H1 (cell line): ENCODE measurements at regions not wholly inside any gene's neighbourhood (a gene's known extent, or its start where the extent isn't known, plus 50 kb on each side); places are given as distances from the start of the nearest gene placed in this dataset.

ENCODE experiments used
- CTCF ChIA-PET: fragments of 300-600 bp; sonication (Branson Sonifier 250); formaldehyde crosslinking; loops from one replicate; lab custom pipeline; 2021; ENCODE audit not compliant: partially characterized antibody; lab: Charles Lee
- POLR2A ChIA-PET: fragments of 300-600 bp; sonication (Branson Sonifier 250); formaldehyde crosslinking; loops from one replicate; lab custom pipeline; 2021; ENCODE audit warnings: inconsistent platforms; ENCODE audit not compliant: partially characterized antibody; lab: Charles Lee
- DNase-seq, 2 experiments: peaks; one replicate each; pipeline versions ENCODE4 v3.0.0 to v3.0.0-alpha.2; 2010 to 2022; ENCODE audit warnings: low spot score in 2 of 2, low read depth in 1 of 2, mixed read lengths in 1 of 2
- FAIRE-seq: peaks from 2 replicates; lab custom pipeline; 2011; peaks lifted over from hg19 to GRCh38; lab: Jason Lieb, UNC
- H2AFZ ChIP-seq: 2 replicates; pipeline ENCODE4 v1.8.1; 2012; ENCODE audit warnings: low read length, inconsistent platforms
- H2AK5ac ChIP-seq: 2 replicates; pipeline ENCODE4 v1.6.1; 2013; ENCODE audit warnings: low read depth, low read length
- H2BK120ac ChIP-seq: replicated peaks from 2 replicates; pipeline ENCODE3; 2013; ENCODE audit warnings: low read depth, low read length, inconsistent platforms
- H2BK12ac ChIP-seq: 2 replicates; pipeline ENCODE4 v1.6.1; 2013; ENCODE audit warnings: low read depth, low read length
- H2BK15ac ChIP-seq: 2 replicates; pipeline ENCODE4 v1.6.1; 2013; ENCODE audit warnings: low read length
- H2BK20ac ChIP-seq: 2 replicates; pipeline ENCODE4 v1.6.1; 2013; ENCODE audit warnings: low read length
- H2BK5ac ChIP-seq: 2 replicates; pipeline ENCODE4 v1.6.1; 2013; ENCODE audit warnings: low read depth, low read length
- H3K14ac ChIP-seq: 2 replicates; pipeline ENCODE4 v1.6.1; 2013; ENCODE audit warnings: inconsistent platforms; ENCODE audit not compliant: insufficient read length
- H3K18ac ChIP-seq: 2 replicates; pipeline ENCODE4 v1.6.1; 2013; ENCODE audit warnings: low read length; ENCODE audit errors: extremely low read depth
- H3K23ac ChIP-seq: 2 replicates; pipeline ENCODE4 v1.6.1; 2013; ENCODE audit warnings: inconsistent platforms; ENCODE audit not compliant: insufficient read length
- H3K23me2 ChIP-seq: 2 replicates; pipeline ENCODE4 v1.6.1; 2013; ENCODE audit warnings: low read depth, low read length
- H3K27ac ChIP-seq: 2 replicates; pipeline ENCODE4 v1.6.1; 2011; ENCODE audit warnings: low read depth, low read length, inconsistent platforms
- H3K27me3 ChIP-seq, 4 experiments: replicated peaks in 1 of 4; 1 replicate in 1 of 4; 2 replicates in 3 of 4; pipeline versions ENCODE4 v1.6.1 to v1.8.1; 2011 to 2013; ENCODE audit warnings: low read length in 3 of 4, mild to moderate bottlenecking in 3 of 4, inconsistent platforms in 2 of 4, mixed read lengths in 2 of 4, moderate library complexity in 1 of 4; ENCODE audit not compliant: control insufficient read depth in 3 of 4, insufficient read depth in 3 of 4; ENCODE audit errors: extremely low read depth in 1 of 4
- H3K36me3 ChIP-seq, 4 experiments: 2 replicates each; pipeline versions ENCODE4 v1.6.1 to v1.8.1; 2011 to 2013; ENCODE audit warnings: mild to moderate bottlenecking in 4 of 4, low read length in 3 of 4, moderate library complexity in 2 of 4, control low read depth in 1 of 4, inconsistent platforms in 1 of 4; ENCODE audit not compliant: insufficient read depth in 4 of 4, control insufficient read depth in 2 of 4
- H3K4ac ChIP-seq: replicated peaks from 2 replicates; pipeline ENCODE3; 2013; ENCODE audit warnings: low read length, low read depth, mixed read lengths, inconsistent platforms; ENCODE audit not compliant: insufficient read length
- H3K4me1 ChIP-seq, 4 experiments: replicated peaks in 1 of 4; 1 replicate in 1 of 4; 2 replicates in 3 of 4; pipeline versions ENCODE4 v1.6.1 to v1.8.1; 2011 to 2013; ENCODE audit warnings: low read length in 3 of 4, inconsistent platforms in 2 of 4, mixed read lengths in 1 of 4; ENCODE audit not compliant: insufficient read depth in 4 of 4, control insufficient read depth in 3 of 4
- H3K4me2 ChIP-seq, 2 experiments: 2 replicates each; pipeline versions ENCODE4 v1.6.1 to v1.8.1; 2011 to 2013; ENCODE audit warnings: low read depth in 2 of 2, low read length in 2 of 2, control low read depth in 1 of 2, inconsistent platforms in 1 of 2, mild to moderate bottlenecking in 1 of 2; ENCODE audit not compliant: insufficient read depth in 1 of 2
- H3K4me3 ChIP-seq, 4 experiments: fragments of 200-600, 300-600 bp in 1 of 4; sonication (generic), shearing (Covaris generic), sonication (Bioruptor Twin) in 1 of 4; 2 replicates each; pipeline versions ENCODE4 v1.5.1 to v1.8.1; 2011 to 2016; ENCODE audit warnings: low read length in 4 of 4, low read depth in 3 of 4, control low read depth in 2 of 4, inconsistent platforms in 2 of 4, mild to moderate bottlenecking in 2 of 4, mixed read lengths in 1 of 4, moderate library complexity in 1 of 4; ENCODE audit not compliant: insufficient read depth in 2 of 4; ENCODE audit errors: extremely low read depth in 1 of 4
- H3K56ac ChIP-seq: replicated peaks from 2 replicates; pipeline ENCODE3; 2013; ENCODE audit warnings: low read depth, mild to moderate bottlenecking, mixed read lengths, low read length, inconsistent platforms; ENCODE audit not compliant: insufficient read length
- H3K79me1 ChIP-seq: 2 replicates; pipeline ENCODE4 v1.6.1; 2013; ENCODE audit warnings: low read depth, low read length, control low read depth
- H3K79me2 ChIP-seq, 2 experiments: 2 replicates each; pipeline versions ENCODE4 v1.6.1 to v1.8.1; 2012 to 2013; ENCODE audit warnings: low read length in 2 of 2, mild to moderate bottlenecking in 2 of 2, inconsistent platforms in 1 of 2; ENCODE audit not compliant: insufficient read depth in 2 of 2, control insufficient read depth in 1 of 2
- H3K9ac ChIP-seq, 4 experiments: replicated peaks in 1 of 4; 1 replicate in 1 of 4; 2 replicates in 3 of 4; pipeline versions ENCODE4 v1.6.1 to v1.8.1; 2011 to 2013; ENCODE audit warnings: low read depth in 3 of 4, low read length in 3 of 4, control low read depth in 2 of 4, mild to moderate bottlenecking in 2 of 4, moderate library complexity in 2 of 4, inconsistent platforms in 1 of 4; ENCODE audit errors: extremely low read depth in 1 of 4
- H3K9me3 ChIP-seq, 2 experiments: 2 replicates each; pipeline versions ENCODE4 v1.6.1 to v1.8.1; 2012 to 2013; ENCODE audit warnings: mild to moderate bottlenecking in 2 of 2, moderate library complexity in 2 of 2, control low read depth in 1 of 2, inconsistent platforms in 1 of 2, low read depth in 1 of 2, low read length in 1 of 2, mixed read lengths in 1 of 2; ENCODE audit not compliant: insufficient read depth in 2 of 2
- H4K20me1 ChIP-seq, 2 experiments: replicated peaks in 1 of 2; 2 replicates each; pipeline versions ENCODE3 to v1.8.1; 2011 to 2013; ENCODE audit warnings: inconsistent platforms in 2 of 2, low read length in 2 of 2, mild to moderate bottlenecking in 1 of 2; ENCODE audit not compliant: insufficient read depth in 2 of 2, control insufficient read depth in 1 of 2
- H4K5ac ChIP-seq: 2 replicates; pipeline ENCODE4 v1.6.1; 2013; ENCODE audit warnings: low read length, low read depth, mixed read lengths, inconsistent platforms; ENCODE audit not compliant: insufficient read length
- H4K8ac ChIP-seq: 2 replicates; pipeline ENCODE4 v1.8.0; 2013; ENCODE audit warnings: mild to moderate bottlenecking, moderate library complexity, low read length, inconsistent platforms; ENCODE audit not compliant: insufficient read depth; ENCODE audit errors: extremely low read depth
- H4K91ac ChIP-seq: replicated peaks from 2 replicates; pipeline ENCODE3; 2013; ENCODE audit warnings: low read length, mixed read lengths, inconsistent platforms; ENCODE audit not compliant: insufficient read length
- CTBP2 ChIP-seq: IDR thresholded peaks from 2 replicates; pipeline ENCODE4 v1.7.0; 2011; ENCODE audit warnings: borderline replicate concordance, mild to moderate bottlenecking, moderate library complexity, mixed read lengths, low read length; ENCODE audit not compliant: insufficient read depth, insufficient read length
- JUND ChIP-seq: IDR thresholded peaks from 2 replicates; pipeline ENCODE4 v1.6.1; 2011; ENCODE audit warnings: mild to moderate bottlenecking, improper control_type of control experiment, low read length
- RXRA ChIP-seq: IDR thresholded peaks from 2 replicates; pipeline ENCODE4 v1.6.1; 2011; ENCODE audit warnings: low read depth, mild to moderate bottlenecking, low read length, moderate library complexity; ENCODE audit not compliant: insufficient read depth
- YY1 ChIP-seq: IDR thresholded peaks from 2 replicates; pipeline ENCODE4 v1.6.1; 2011; ENCODE audit warnings: low read depth, mild to moderate bottlenecking, low read length
- WGBS, 2 experiments: shearing (Covaris generic) in 1 of 2; methylation state at CpG; one replicate each; pipeline versions ENCODE4 v1.1.6 to v1.1.7; 2013 to 2015; ENCODE audit warnings: low lambda C conversion rate in 2 of 2, mixed read lengths in 2 of 2, inconsistent platforms in 1 of 2, low coverage in 1 of 2, missing lambda C conversion rate in 1 of 2; ENCODE audit not compliant: insufficient replicate concordance in 2 of 2, insufficient coverage in 1 of 2, insufficient read length in 1 of 2; ENCODE audit errors: extremely low coverage in 1 of 2, missing lambda C conversion rate in 1 of 2; 5-methylcytosine and 5-hydroxymethylcytosine counted together

- H2BK15ac ChIP-seq, result no peak overlapping the region
- H3K14ac ChIP-seq, result no peak overlapping the region
- no peak overlapping the region for H3K4me2 ChIP-seq
- no peaks in the 10 kb centered on the region for H3K79me2 ChIP-seq
- no peak overlapping the region for H3K4me3 ChIP-seq
- no peak overlapping the region for H2BK20ac ChIP-seq
- no peak overlapping the region for H2BK120ac ChIP-seq
- H4K20me1 ChIP-seq, result no peaks in the 10 kb centered on the region
- H4K5ac ChIP-seq, result no peak overlapping the region
- H3K27me3 ChIP-seq, result no peaks in the 10 kb centered on the region
- H4K91ac ChIP-seq, result no peak overlapping the region
- no peaks in the 10 kb centered on the region for H3K4me1 ChIP-seq
- H3K9me3 ChIP-seq, result peaks cover 8 to 11% of the 10 kb centered on the region in 2 experiments; a peak in 3 of 4 replicates
- no peaks in the 10 kb centered on the region for H3K23me2 ChIP-seq
- H3K4ac ChIP-seq, result no peak overlapping the region
- FAIRE-seq, result no peak
- no peak overlapping the region for H3K9ac ChIP-seq
- whole genome bisulfite sequencing, 2 experiments, result 89% methylated on average over 4 of the region's 4 CpGs; no CpG with 5 or more reads in 1 of the 2 experiments
- H3K79me1 ChIP-seq, result no peaks in the 10 kb centered on the region
- POLR2A ChIA-PET, result no interaction called here
- H3K23ac ChIP-seq, result no peak overlapping the region
- H2AK5ac ChIP-seq, result no peak overlapping the region
- DNase-seq, result no peak
- no peak overlapping the region for H2AFZ ChIP-seq
- no peak overlapping the region for H2BK5ac ChIP-seq
- CTCF ChIA-PET, result interaction anchor here (0.6 kb wide), 1 partner anchor 111 kb away, joined by 3 read pairs; no protein-coding TSS in a partner anchor
- H3K36me3 ChIP-seq, result no peaks in the 10 kb centered on the region
- no peak overlapping the region for H3K18ac ChIP-seq
- H3K27ac ChIP-seq, result no peak overlapping the region
- H2BK12ac ChIP-seq, result no peak overlapping the region
- no peak overlapping the region for H4K8ac ChIP-seq
- H3K56ac ChIP-seq, result no peak overlapping the region
- TF ChIP-seq YY1, result no peak
- TF ChIP-seq JUND, result no peak
- no peak for TF ChIP-seq RXRA
- no peak for TF ChIP-seq CTBP2
Observed at GRCh38 chr2:107376909-107377308, 449.8 kb upstream of the RGPD4 start.
